ENCODE measurements at regions not wholly inside any gene's neighbourhood (a gene's known extent, or its start where the extent isn't known, plus 50 kb on each side); places are given as distances from the start of the nearest gene placed in this dataset.
"Not testable (repeated sequence)": the region's sequence is repeated elsewhere in the genome, so short reads cannot be mapped to it uniquely, and the experiment has no call there.

GRCh38 chr1:220942278-220942677 is 63.0 kb downstream of the HLX start:
- DNase-seq (no peak), ATAC-seq (ENCODE audit: low FRiP score in 2 of 2) (no peak)
- H3K36me3 ChIP-seq, result no peaks in the 10 kb centered on the region
- no peaks in the 10 kb centered on the region for H3K27me3 ChIP-seq
- no peak overlapping the region for H3K27ac ChIP-seq
- H3K4me3 ChIP-seq, result no peak overlapping the region
- no peaks in the 10 kb centered on the region for H3K4me1 ChIP-seq
- WGBS, 2 donors, result 92 to 95% methylated on average over 5 of the region's 5 CpGs
- H3K9me3 ChIP-seq, result no peaks in the 10 kb centered on the region
- TF ChIP-seq EP300 (IDR thresholded peaks at IDR 0.05), result no peak
- no peak for TF ChIP-seq POLR2AphosphoS5 (IDR thresholded peaks at IDR 0.05)
- TF ChIP-seq, protein P1, sequence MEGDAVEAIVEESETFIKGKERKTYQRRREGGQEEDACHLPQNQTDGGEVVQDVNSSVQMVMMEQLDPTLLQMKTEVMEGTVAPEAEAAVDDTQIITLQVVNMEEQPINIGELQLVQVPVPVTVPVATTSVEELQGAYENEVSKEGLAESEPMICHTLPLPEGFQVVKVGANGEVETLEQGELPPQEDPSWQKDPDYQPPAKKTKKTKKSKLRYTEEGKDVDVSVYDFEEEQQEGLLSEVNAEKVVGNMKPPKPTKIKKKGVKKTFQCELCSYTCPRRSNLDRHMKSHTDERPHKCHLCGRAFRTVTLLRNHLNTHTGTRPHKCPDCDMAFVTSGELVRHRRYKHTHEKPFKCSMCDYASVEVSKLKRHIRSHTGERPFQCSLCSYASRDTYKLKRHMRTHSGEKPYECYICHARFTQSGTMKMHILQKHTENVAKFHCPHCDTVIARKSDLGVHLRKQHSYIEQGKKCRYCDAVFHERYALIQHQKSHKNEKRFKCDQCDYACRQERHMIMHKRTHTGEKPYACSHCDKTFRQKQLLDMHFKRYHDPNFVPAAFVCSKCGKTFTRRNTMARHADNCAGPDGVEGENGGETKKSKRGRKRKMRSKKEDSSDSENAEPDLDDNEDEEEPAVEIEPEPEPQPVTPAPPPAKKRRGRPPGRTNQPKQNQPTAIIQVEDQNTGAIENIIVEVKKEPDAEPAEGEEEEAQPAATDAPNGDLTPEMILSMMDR (IDR thresholded peaks at IDR 0.05), result no peak
- no peak for TF ChIP-seq POLR2A (IDR thresholded peaks at IDR 0.05)

DNA sequence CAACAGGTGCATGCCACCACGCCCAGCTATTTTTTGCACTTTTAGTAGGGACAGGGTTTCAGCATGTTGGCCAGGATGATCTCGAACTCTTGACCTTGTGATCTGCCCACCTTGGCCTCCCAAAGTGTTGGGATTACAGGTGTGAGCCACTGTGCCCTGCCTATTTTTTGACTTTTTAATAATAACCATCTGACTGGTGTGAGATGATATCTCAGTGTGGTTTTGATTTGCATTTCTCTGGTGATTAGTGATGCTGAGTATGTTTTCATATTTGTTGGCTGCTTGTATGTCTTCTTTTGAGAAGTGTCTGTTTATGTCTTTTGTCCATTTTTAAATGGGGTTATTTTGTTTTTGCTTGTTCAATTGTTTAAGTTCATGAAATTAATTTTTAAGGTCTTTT is 63.7 kb downstream of the HLX start:
- not testable (repeated sequence) for H3K27me3 ChIP-seq; DNase-seq; H3K36me3 ChIP-seq; H3K9me3 ChIP-seq; H3K27ac ChIP-seq; H3K4me3 ChIP-seq; ATAC-seq (ENCODE audit: low FRiP score in 2 of 2); H3K4me1 ChIP-seq
- 85 to 94% methylated on average over 2 of the region's 2 CpGs for WGBS, 2 donors

GRCh38 chr1:220943319-220943996 is 64.2 kb downstream of the HLX start:
- no peak overlapping the region for H3K4me3 ChIP-seq
- no peaks in the 10 kb centered on the region for H3K27me3 ChIP-seq
- no peak overlapping the region for H3K27ac ChIP-seq
- ATAC-seq (ENCODE audit: low FRiP score in 2 of 2) (no peak), DNase-seq (no peak)
- whole genome bisulfite sequencing, 2 donors, result 25 to 53% methylated on average over 2 of the region's 2 CpGs
- TF ChIP-seq POLR2AphosphoS5 (IDR thresholded peaks at IDR 0.05) (no peak), EP300 (IDR thresholded peaks at IDR 0.05) (no peak), POLR2A (IDR thresholded peaks at IDR 0.05) (no peak)
- TF ChIP-seq, protein P1 (IDR thresholded peaks at IDR 0.05), result no peak
- no peaks in the 10 kb centered on the region for H3K36me3 ChIP-seq
- H3K9me3 ChIP-seq, result no peaks in the 10 kb centered on the region
- H3K4me1 ChIP-seq, result no peaks in the 10 kb centered on the region

GRCh38 chr1:220950576-220950975 is 71.3 kb downstream of the HLX start:
- Histone ChIP-seq H3K36me3 (no peaks in the 10 kb centered on the region), H3K4me1 (no peaks in the 10 kb centered on the region), H3K9me3 (peaks cover 6 to 10% (median 10%) of the 10 kb centered on the region in 4 donors), H3K4me3 (no peak overlapping the region), H3K27me3 (no peaks in the 10 kb centered on the region), H3K27ac (no peak overlapping the region)
- TF ChIP-seq POLR2A (IDR thresholded peaks at IDR 0.05), result no peak
- no peak for TF ChIP-seq POLR2AphosphoS5 (IDR thresholded peaks at IDR 0.05)
- TF ChIP-seq, protein P1 (IDR thresholded peaks at IDR 0.05), result no peak
- TF ChIP-seq EP300 (IDR thresholded peaks at IDR 0.05), result no peak
- ATAC-seq (ENCODE audit: low FRiP score in 2 of 2) (no peak), DNase-seq (no peak)

- H3K36me3 ChIP-seq, result no peaks in the 10 kb centered on the region
- TF ChIP-seq POLR2A (IDR thresholded peaks at IDR 0.05) (no peak), EP300 (IDR thresholded peaks at IDR 0.05) (no peak), POLR2AphosphoS5 (IDR thresholded peaks at IDR 0.05) (no peak)
- TF ChIP-seq, protein P1 (IDR thresholded peaks at IDR 0.05), result no peak
- DNase-seq (no peak), ATAC-seq (ENCODE audit: low FRiP score in 2 of 2) (no peak)
- H3K9me3 ChIP-seq, result peaks cover 6 to 10% (median 10%) of the 10 kb centered on the region in 4 donors
- H3K27me3 ChIP-seq, result no peaks in the 10 kb centered on the region
- no peak overlapping the region for H3K27ac ChIP-seq
- no peaks in the 10 kb centered on the region for H3K4me1 ChIP-seq
- H3K4me3 ChIP-seq, result no peak overlapping the region
- 13 to 37% methylated on average over 3 of the region's 3 CpGs for WGBS, 2 donors
Observed at GRCh38 chr1:220952961-220953643, 73.9 kb downstream of the HLX start.

All from upper lobe of left lung (tissue), 6 donors.